Loucy (cell line): ENCODE measurements at regions not wholly inside any gene's neighbourhood (a gene's known extent, or its start where the extent isn't known, plus 50 kb on each side); places are given as distances from the start of the nearest gene placed in this dataset.

Source experiments
- H2AFZ ChIP-seq: fragments of 200-600 bp; sonication (generic); 2 replicates; pipeline ENCODE4 v1.6.0; 2016; ENCODE audit warnings: antibody characterized with exemption, mild to moderate bottlenecking, low read length, moderate library complexity
- H3F3A ChIP-seq: fragments of 200-600 bp; 2 replicates; pipeline ENCODE4 v1.6.0; 2016; ENCODE audit warnings: antibody characterized with exemption, low read depth, mild to moderate bottlenecking
- H3K27me3 ChIP-seq: fragments of 200-600 bp; sonication (generic); 2 replicates; pipeline ENCODE4 v1.6.1; 2014; ENCODE audit warnings: low read length, mild to moderate bottlenecking; ENCODE audit not compliant: insufficient read depth, poor library complexity, severe bottlenecking
- H3K36me3 ChIP-seq: fragments of 200-600 bp; sonication (generic); 2 replicates; pipeline ENCODE4 v1.6.1; 2016; ENCODE audit warnings: low read length; ENCODE audit not compliant: insufficient read depth
- H3K4me1 ChIP-seq: fragments of 200-600 bp; sonication (generic); 2 replicates; pipeline ENCODE4 v1.5.1; 2014; ENCODE audit warnings: low read length, mild to moderate bottlenecking; ENCODE audit not compliant: insufficient read depth, poor library complexity, severe bottlenecking
- H3K4me2 ChIP-seq: fragments of 200-600 bp; sonication (generic); 2 replicates; pipeline ENCODE4 v1.6.0; 2014; ENCODE audit warnings: antibody characterized with exemption, low read length, low read depth, mild to moderate bottlenecking; ENCODE audit not compliant: poor library complexity, severe bottlenecking
- H3K4me3 ChIP-seq: fragments of 200-600 bp; sonication (generic); 2 replicates; pipeline ENCODE4 v1.5.1; 2014; ENCODE audit warnings: low read length, mild to moderate bottlenecking, mixed read lengths; ENCODE audit not compliant: poor library complexity, severe bottlenecking
- H3K79me2 ChIP-seq: fragments of 200-600 bp; sonication (generic); 2 replicates; pipeline ENCODE4 v1.6.1; 2014; ENCODE audit warnings: low read length; ENCODE audit not compliant: insufficient read depth
- H3K9ac ChIP-seq: fragments of 200-600 bp; sonication (generic); 2 replicates; pipeline ENCODE4 v1.6.0; 2014; ENCODE audit warnings: mild to moderate bottlenecking, low read depth, low read length, moderate library complexity; ENCODE audit not compliant: poor library complexity, severe bottlenecking
- H3K9me2 ChIP-seq: fragments of 200-600 bp; sonication (generic); replicated peaks from 2 replicates; pipeline ENCODE4 v1.6.1; 2016; ENCODE audit warnings: low read depth, low read length, mixed read lengths
- H3K9me3 ChIP-seq: fragments of 200-600 bp; sonication (generic); 2 replicates; pipeline ENCODE4 v1.6.1; 2014; ENCODE audit warnings: mild to moderate bottlenecking, antibody characterized with exemption, low read length, low read depth; ENCODE audit not compliant: insufficient read depth
- H4K20me1 ChIP-seq: fragments of 200-600 bp; sonication (generic); 2 replicates; pipeline ENCODE4 v1.6.0; 2014; ENCODE audit warnings: antibody characterized with exemption, low read length, mild to moderate bottlenecking; ENCODE audit not compliant: insufficient read depth, poor library complexity, severe bottlenecking
- CTCF ChIP-seq: fragments of 200-600 bp; sonication (generic); conservative IDR thresholded peaks from 2 replicates; pipeline ENCODE4 v1.5.1; 2014; ENCODE audit warnings: mild to moderate bottlenecking, antibody characterized with exemption, low read length
- EZH2phosphoT487 ChIP-seq: fragments of 200-600 bp; IDR thresholded peaks from 2 replicates; pipeline ENCODE4 v1.6.1; 2018; ENCODE audit warnings: antibody characterized with exemption, mild to moderate bottlenecking, moderate library complexity, borderline replicate concordance

- Histone ChIP-seq H3K4me1 (no peaks in the 10 kb centered on the region), H3F3A (no peaks in the 10 kb centered on the region), H3K27me3 (no peaks in the 10 kb centered on the region), H3K9me2 (no peaks in the 10 kb centered on the region), H3K4me2 (no peak overlapping the region), H3K9ac (no peak overlapping the region), H3K9me3 (no peaks in the 10 kb centered on the region), H3K36me3 (no peaks in the 10 kb centered on the region), H4K20me1 (no peaks in the 10 kb centered on the region), H2AFZ (no peak overlapping the region), H3K79me2 (no peaks in the 10 kb centered on the region), H3K4me3 (no peak overlapping the region)
- TF ChIP-seq CTCF (no peak), EZH2phosphoT487 (no peak)
These were observed 107.4 kb downstream of the ARL4A start for GRCh38 chr7:12794722-12795302.

- H3K9me3 ChIP-seq, result no peaks in the 10 kb centered on the region
- no peaks in the 10 kb centered on the region for H3K36me3 ChIP-seq
- H3K4me1 ChIP-seq, result no peaks in the 10 kb centered on the region
- H2AFZ ChIP-seq, result no peak overlapping the region
- H3K9ac ChIP-seq, result no peak overlapping the region
- no peak overlapping the region for H3K4me3 ChIP-seq
- H3K9me2 ChIP-seq, result no peaks in the 10 kb centered on the region
- H3K27me3 ChIP-seq, result no peaks in the 10 kb centered on the region
- no peak for TF ChIP-seq CTCF
- no peak for TF ChIP-seq EZH2phosphoT487
- no peaks in the 10 kb centered on the region for H3K79me2 ChIP-seq
- H3K4me2 ChIP-seq, result no peak overlapping the region
- no peaks in the 10 kb centered on the region for H3F3A ChIP-seq
- no peaks in the 10 kb centered on the region for H4K20me1 ChIP-seq
These were observed 109.1 kb downstream of the ARL4A start for GRCh38 chr7:12796397-12797127.

- no peak overlapping the region for H3K4me3 ChIP-seq
- H4K20me1 ChIP-seq, result no peaks in the 10 kb centered on the region
- H2AFZ ChIP-seq, result no peak overlapping the region
- TF ChIP-seq EZH2phosphoT487 (no peak), CTCF (no peak)
- H3K4me1 ChIP-seq, result no peaks in the 10 kb centered on the region
- H3K36me3 ChIP-seq, result no peaks in the 10 kb centered on the region
- no peak overlapping the region for H3K4me2 ChIP-seq
- H3F3A ChIP-seq, result no peaks in the 10 kb centered on the region
- H3K27me3 ChIP-seq, result no peaks in the 10 kb centered on the region
- no peak overlapping the region for H3K9ac ChIP-seq
- H3K9me3 ChIP-seq, result no peaks in the 10 kb centered on the region; the same call in 1 of the 2 replicates
- H3K79me2 ChIP-seq, result no peaks in the 10 kb centered on the region
- H3K9me2 ChIP-seq, result no peaks in the 10 kb centered on the region
These were observed 113.1 kb downstream of the ARL4A start for GRCh38 chr7:12800486-12800885.
